ENCODE measurements at regions not wholly inside any gene's neighbourhood (a gene's known extent, or its start where the extent isn't known, plus 50 kb on each side); places are given as distances from the start of the nearest gene placed in this dataset.
"Not testable (repeated sequence)": the region's sequence is repeated elsewhere in the genome, so short reads cannot be mapped to it uniquely, and the experiment has no call there.

GRCh38 chr11:121936781-121937447 is 179.1 kb downstream of the BLID start:
- DNase-seq = no peak

GRCh38 chr11:121936370-121936769 is 179.6 kb downstream of the BLID start:
- DNase-seq = no peak

GRCh38 chr11:121933694-121934093 is 182.3 kb downstream of the BLID start:
- no peak for DNase-seq

GRCh38 chr11:121933294-121933693 is 182.7 kb downstream of the BLID start:
- DNase-seq = no peak

- DNase-seq = no peak
Observed at GRCh38 chr11:121932646-121933185, 183.3 kb downstream of the BLID start.

GRCh38 chr11:121931748-121932352 is 184.2 kb downstream of the BLID start:
- DNase-seq = no peak

GRCh38 chr11:121931121-121931520 is 184.9 kb downstream of the BLID start:
- no peak for DNase-seq

- no peak for DNase-seq
Observed at GRCh38 chr11:121930004-121930965, 185.7 kb downstream of the BLID start.

GRCh38 chr11:121929581-121929980 is 186.4 kb downstream of the BLID start:
- DNase-seq = peak; percentile 71

GRCh38 chr11:121928597-121929580 is 187.1 kb downstream of the BLID start:
- DNase-seq = no peak

- no peak for DNase-seq
Observed at GRCh38 chr11:121927789-121928188, 188.2 kb downstream of the BLID start.

GRCh38 chr11:121927097-121927785 is 188.8 kb downstream of the BLID start:
- DNase-seq = no peak

- DNase-seq = no peak
Observed at GRCh38 chr11:121924191-121924590, 191.8 kb downstream of the BLID start.

- DNase-seq = no peak
Observed at GRCh38 chr11:121917482-121917881, 198.5 kb downstream of the BLID start.

- no peak for DNase-seq
Observed at GRCh38 chr11:121914508-121915059, 201.4 kb downstream of the BLID start.

GRCh38 chr11:121909596-121909995 is 206.4 kb downstream of the BLID start:
- no peak for DNase-seq

- no peak for DNase-seq
Observed at GRCh38 chr11:121907379-121907778, 208.6 kb downstream of the BLID start.

- no peak for DNase-seq
Observed at GRCh38 chr11:121904148-121904547, 211.9 kb downstream of the BLID start.

- no peak for DNase-seq
Observed at GRCh38 chr11:121901886-121902285, 214.1 kb downstream of the BLID start.

- DNase-seq = not testable (repeated sequence)
Observed at GRCh38 chr11:121901417-121901816, 214.6 kb downstream of the BLID start.

- no peak for DNase-seq
Observed at GRCh38 chr11:121899520-121899919, 216.5 kb downstream of the BLID start.

Data from NCI-H82 (cell line).